Panc1 (cell line): ENCODE measurements at regions not wholly inside any gene's neighbourhood (a gene's known extent, or its start where the extent isn't known, plus 50 kb on each side); places are given as distances from the start of the nearest gene placed in this dataset.

Experiments
- ATAC-seq: fragments of 200-7000 bp; cut with Tn5 transposase; 2 replicates; pipeline ENCODE4 v1.9.1; 2020; ENCODE audit warnings: mild to moderate bottlenecking, moderate library complexity
- BruUV-seq: library from RNA; stranded (reverse); fragments of 400-500 nt; replicated peaks from 2 replicates; lab custom pipeline; 2021; lab: Mats Ljungman, UMichigan
- CTCF ChIA-PET: fragments of 300-600 bp; sonication (Branson Sonifier 250); formaldehyde crosslinking; loops from one replicate; lab custom pipeline; 2022; ENCODE audit warnings: antibody characterized with exemption; lab: Charles Lee
- POLR2A ChIA-PET: fragments of 300-600 bp; sonication (Branson Sonifier 250); formaldehyde crosslinking; loops from one replicate; lab custom pipeline; 2022; ENCODE audit warnings: antibody characterized with exemption; lab: Charles Lee
- DNase-seq: peaks from one replicate; pipeline ENCODE4 v3.0.0-alpha.2; 2010; ENCODE audit warnings: low read depth, low spot score
- H3K27ac ChIP-seq: 2 replicates; pipeline ENCODE4 v1.5.1; 2011; ENCODE audit warnings: mild to moderate bottlenecking, low read length, inconsistent platforms
- H3K27me3 ChIP-seq: fragments of 200-500 bp; sonication (Bioruptor generic); 2 replicates; pipeline ENCODE4 v1.6.0; 2014; ENCODE audit warnings: low read length, inconsistent platforms; ENCODE audit not compliant: control insufficient read depth, insufficient read depth
- H3K36me3 ChIP-seq: fragments of 200-500 bp; sonication (Bioruptor generic); 2 replicates; pipeline ENCODE4 v1.5.1; 2014; ENCODE audit warnings: inconsistent platforms, mild to moderate bottlenecking, low read length, moderate library complexity; ENCODE audit not compliant: control insufficient read depth, insufficient read depth
- H3K4me1 ChIP-seq: 2 replicates; pipeline ENCODE4 v1.5.1; 2011; ENCODE audit warnings: inconsistent platforms, mild to moderate bottlenecking, low read length, moderate library complexity; ENCODE audit not compliant: control insufficient read depth, insufficient read depth
- H3K4me3 ChIP-seq, 2 experiments: 2 replicates each; pipeline ENCODE4 v1.5.1; 2011 to 2012; ENCODE audit warnings: low read depth in 2 of 2, low read length in 2 of 2, mild to moderate bottlenecking in 2 of 2, inconsistent platforms in 1 of 2, moderate library complexity in 1 of 2
- H3K9me3 ChIP-seq: fragments of 200-500 bp; sonication (Bioruptor generic); 2 replicates; pipeline ENCODE4 v1.5.1; 2014; ENCODE audit warnings: low read depth, mild to moderate bottlenecking, inconsistent platforms, low read length, moderate library complexity; ENCODE audit not compliant: control insufficient read depth, insufficient read depth
- CTCF ChIP-seq: fragments of 450-650 bp; IDR thresholded peaks from 2 replicates; pipeline ENCODE4 v1.5.1; 2017; ENCODE audit warnings: mild to moderate bottlenecking
- POLR2AphosphoS5 ChIP-seq: IDR thresholded peaks from 2 replicates; pipeline ENCODE4 v1.6.1; 2012; ENCODE audit warnings: mild to moderate bottlenecking, low read depth, low read length, moderate library complexity
- REST ChIP-seq, 2 experiments: IDR thresholded peaks; 2 replicates each; pipeline ENCODE4 v1.6.1; 2011 to 2012; ENCODE audit warnings: low read depth in 2 of 2, control low read depth in 1 of 2, low read length in 1 of 2, mild to moderate bottlenecking in 1 of 2, moderate library complexity in 1 of 2; ENCODE audit not compliant: insufficient read depth in 1 of 2
- SIN3A ChIP-seq: IDR thresholded peaks from 2 replicates; pipeline ENCODE4 v1.6.1; 2012; ENCODE audit warnings: low read depth, mild to moderate bottlenecking, low read length, moderate library complexity, borderline replicate concordance; ENCODE audit not compliant: insufficient read depth
- TCF7L2 ChIP-seq: IDR thresholded peaks from 2 replicates; pipeline ENCODE4 v1.6.1; 2011; ENCODE audit warnings: mild to moderate bottlenecking, low read depth, low read length, inconsistent platforms
- in situ Hi-C: cut with HindIII; loops from 2 replicates; pipeline ENCODE4 v1.10.0; 2016; ENCODE audit warnings: low sequenced_read_pairs, low pct_unique_long_range_greater_than_20kb
- intact Hi-C: fragments of 100-400 bp; cut with micrococcal nuclease; formaldehyde crosslinking; loops from one replicate; pipeline ENCODE4 v1.10.0; 2022; ENCODE audit not compliant: unreplicated experiment

- Histone ChIP-seq H3K4me1 (no peaks in the 10 kb centered on the region), H3K27ac (no peak overlapping the region), H3K27me3 (no peaks in the 10 kb centered on the region), H3K36me3 (no peaks in the 10 kb centered on the region), H3K4me3 (no peak overlapping the region), H3K9me3 (no peaks in the 10 kb centered on the region)
- BruUV-seq, result no TSS peak
- ATAC-seq (no peak), DNase-seq (no peak)
- intact Hi-C loops (no loop called here), in situ Hi-C loops (no loop called here)
- CTCF ChIA-PET, result no interaction called here
- POLR2A ChIA-PET, result no interaction called here
- TF ChIP-seq CTCF (no peak), TCF7L2 (no peak), POLR2AphosphoS5 (no peak), REST (IDR thresholded peaks at IDR 0.05; ENCODE audit: insufficient read depth in 1 of 2, low read depth in 2 of 2, low read length in 1 of 2) (no peak), SIN3A (no peak)
Measured at GRCh38 chr13:57925751-57926150, 294.2 kb downstream of the PCDH17 start.

- Histone ChIP-seq H3K36me3 (no peaks in the 10 kb centered on the region), H3K27ac (no peak overlapping the region), H3K4me3 (no peak overlapping the region), H3K27me3 (no peaks in the 10 kb centered on the region), H3K9me3 (no peaks in the 10 kb centered on the region), H3K4me1 (no peaks in the 10 kb centered on the region)
- no peak for TF ChIP-seq REST (IDR thresholded peaks at IDR 0.05; ENCODE audit: insufficient read depth in 1 of 2, low read depth in 2 of 2, low read length in 1 of 2)
- TF ChIP-seq POLR2AphosphoS5, result no peak
- no peak for TF ChIP-seq CTCF
- TF ChIP-seq TCF7L2, result no peak
- TF ChIP-seq SIN3A, result no peak
- POLR2A ChIA-PET, result no interaction called here
- intact Hi-C loops, result no loop called here
- no TSS peak for BruUV-seq
- in situ Hi-C loops, result no loop called here
- DNase-seq (no peak), ATAC-seq (no peak)
- CTCF ChIA-PET, result no interaction called here
Measured at GRCh38 chr13:57932061-57932460, 300.5 kb downstream of the PCDH17 start.
